Endothelial cell of umbilical vein (primary cell): ENCODE measurements at regions not wholly inside any gene's neighbourhood (a gene's known extent, or its start where the extent isn't known, plus 50 kb on each side); places are given as distances from the start of the nearest gene placed in this dataset.

Experiments
- BruUV-seq: library from RNA; stranded (reverse); fragments of 400-500 nt; replicated peaks from 2 replicates; lab custom pipeline; 2021; lab: Mats Ljungman, UMichigan
- CTCF ChIA-PET: fragments of 300-600, 350-600 bp; sonication (Branson Sonifier 250); formaldehyde crosslinking; loops from one replicate; lab custom pipeline; 2021; ENCODE audit warnings: antibody characterized with exemption, inconsistent platforms; lab: Charles Lee
- POLR2A ChIA-PET: fragments of 300-600, 350-600 bp; sonication (Branson Sonifier 250); formaldehyde crosslinking; loops from one replicate; lab custom pipeline; 2021; ENCODE audit warnings: antibody characterized with exemption, inconsistent platforms; lab: Charles Lee
- DNase-seq: peaks from one replicate; pipeline ENCODE4 v3.0.0-alpha.2; 2011; ENCODE audit warnings: low read depth, low spot score
- FAIRE-seq: peaks from 2 replicates; lab custom pipeline; 2011; peaks lifted over from hg19 to GRCh38; lab: Jason Lieb, UNC
- H2AFZ ChIP-seq: 2 replicates; pipeline ENCODE4 v1.6.0; 2012; ENCODE audit warnings: low read depth, low read length, control low read depth, inconsistent platforms
- H3K27ac ChIP-seq: 2 replicates; pipeline ENCODE4 v1.5.1; 2011; ENCODE audit warnings: low read depth, mild to moderate bottlenecking, control low read depth, low read length, moderate library complexity; ENCODE audit not compliant: insufficient read depth
- H3K27me3 ChIP-seq, 2 experiments: 2 replicates each; pipeline versions ENCODE4 v1.6.0 to v1.6.1; 2011; ENCODE audit warnings: low read length in 2 of 2, mixed read lengths in 1 of 2; ENCODE audit not compliant: control insufficient read depth in 2 of 2, insufficient read depth in 2 of 2
- H3K36me3 ChIP-seq, 2 experiments: 2 replicates in 1 of 2; 3 replicates in 1 of 2; pipeline ENCODE4 v1.5.1; 2011; ENCODE audit warnings: low read length in 2 of 2, mild to moderate bottlenecking in 1 of 2, moderate library complexity in 1 of 2; ENCODE audit not compliant: control insufficient read depth in 2 of 2, insufficient read depth in 2 of 2; ENCODE audit errors: extremely low read depth in 1 of 2
- H3K4me1 ChIP-seq: 3 replicates; pipeline ENCODE4 v1.5.1; 2011; ENCODE audit warnings: mild to moderate bottlenecking, low read length; ENCODE audit not compliant: control insufficient read depth, insufficient read depth; ENCODE audit errors: extremely low read depth
- H3K4me2 ChIP-seq: 2 replicates; pipeline ENCODE4 v1.6.1; 2011; ENCODE audit warnings: low read length, control low read depth, mixed read lengths; ENCODE audit not compliant: insufficient read depth
- H3K4me3 ChIP-seq, 3 experiments: fragments of 200-600 bp in 1 of 3; sonication (generic), shearing (Covaris generic) in 1 of 3; replicated peaks in 1 of 3; 2 replicates each; pipeline ENCODE4 v1.5.1; 2011 to 2016; ENCODE audit warnings: control low read depth in 3 of 3, low read length in 3 of 3, mild to moderate bottlenecking in 2 of 3, inconsistent platforms in 1 of 3, low read depth in 1 of 3, moderate library complexity in 1 of 3; ENCODE audit not compliant: insufficient read depth in 1 of 3
- H3K79me2 ChIP-seq: 2 replicates; pipeline ENCODE4 v1.6.0; 2012; ENCODE audit warnings: low read length, inconsistent platforms; ENCODE audit not compliant: control insufficient read depth, insufficient read depth
- H3K9ac ChIP-seq: replicated peaks from 2 replicates; pipeline ENCODE3; 2011; ENCODE audit warnings: low read length, control low read depth; ENCODE audit not compliant: insufficient read depth; ENCODE audit errors: extremely low read depth
- H3K9me1 ChIP-seq: replicated peaks from 3 replicates; pipeline ENCODE4 v1.6.0; 2011; ENCODE audit warnings: mild to moderate bottlenecking, low read length; ENCODE audit not compliant: control insufficient read depth, insufficient read depth; ENCODE audit errors: extremely low read depth
- H3K9me3 ChIP-seq: replicated peaks from 2 replicates; pipeline ENCODE4 v1.5.1; 2012; ENCODE audit warnings: low read length, inconsistent platforms; ENCODE audit not compliant: control insufficient read depth, insufficient read depth
- H4K20me1 ChIP-seq: replicated peaks from 2 replicates; pipeline ENCODE3; 2011; ENCODE audit warnings: mild to moderate bottlenecking, low read length; ENCODE audit not compliant: control insufficient read depth, insufficient read depth; ENCODE audit errors: extremely low read depth
- EZH2 ChIP-seq: IDR thresholded peaks from 2 replicates; pipeline ENCODE4 v1.6.1; 2012; ENCODE audit warnings: borderline replicate concordance, low read depth, mild to moderate bottlenecking, moderate library complexity, low read length, inconsistent platforms; ENCODE audit not compliant: severe bottlenecking
- FOS ChIP-seq: IDR thresholded peaks from 2 replicates; pipeline ENCODE4 v1.6.1; 2011; ENCODE audit warnings: mild to moderate bottlenecking, low read length, moderate library complexity, borderline replicate concordance; ENCODE audit not compliant: insufficient read depth
- GATA2 ChIP-seq: IDR thresholded peaks from 2 replicates; pipeline ENCODE4 v1.7.0; 2011; ENCODE audit warnings: low read depth, mild to moderate bottlenecking, moderate library complexity, mixed read lengths, low read length; ENCODE audit not compliant: insufficient read length, insufficient read depth
- JUN ChIP-seq: IDR thresholded peaks from 2 replicates; pipeline ENCODE4 v1.6.1; 2011; ENCODE audit warnings: borderline replicate concordance, low read depth; ENCODE audit not compliant: insufficient read length, insufficient read depth
- MAX ChIP-seq: IDR thresholded peaks from 2 replicates; pipeline ENCODE4 v1.6.1; 2011; ENCODE audit not compliant: insufficient read depth, insufficient read length
- MYC ChIP-seq: IDR thresholded peaks from one replicate; pipeline ENCODE4 v1.6.1; 2011; ENCODE audit warnings: mild to moderate bottlenecking, low read depth, low read length
- POLR2A ChIP-seq: IDR thresholded peaks from 2 replicates; pipeline ENCODE4 v1.6.1; 2012; ENCODE audit warnings: low read depth, mild to moderate bottlenecking, control low read depth, low read length
- POLR2AphosphoS5 ChIP-seq: IDR thresholded peaks from 2 replicates; pipeline ENCODE4 v1.6.1; 2012; ENCODE audit warnings: low read depth, mild to moderate bottlenecking, control low read depth, low read length, moderate library complexity; ENCODE audit not compliant: insufficient read depth
- dilution Hi-C: fragments of 300-500 bp; cut with MboI; formaldehyde crosslinking; loops from one replicate; pipeline ENCODE4 v1.15.0; 2019; ENCODE audit warnings: low sequenced_read_pairs; ENCODE audit not compliant: extremely low pct_ligation_motif_present
- intact Hi-C: fragments of 100-400 bp; cut with micrococcal nuclease; formaldehyde crosslinking; loops from one replicate; pipeline ENCODE4 v1.10.0; 2022
- TF ChIP-seq, protein P1 (sequence below), 2 donors: IDR thresholded peaks; 1 replicate in 1 of 2; 2 replicates in 1 of 2; pipeline ENCODE4 v1.5.1; 2011; ENCODE audit warnings: low read length in 2 of 2, mild to moderate bottlenecking in 2 of 2, moderate library complexity in 2 of 2, control low read depth in 1 of 2, inconsistent platforms in 1 of 2, low read depth in 1 of 2; ENCODE audit not compliant: insufficient read depth in 1 of 2; ENCODE audit errors: extremely low read depth in 1 of 2

GRCh38 chr18:72063001-72063400 is 481.1 kb downstream of the CBLN2 start:
- Histone ChIP-seq H3K79me2 (no peaks in the 10 kb centered on the region), H3K9me3 (no peaks in the 10 kb centered on the region), H3K9ac (no peak overlapping the region), H4K20me1 (no peaks in the 10 kb centered on the region), H3K4me3 (no peak overlapping the region), H3K9me1 (no peaks in the 10 kb centered on the region), H3K4me2 (no peak overlapping the region), H2AFZ (no peak overlapping the region), H3K36me3 (no peaks in the 10 kb centered on the region), H3K27me3 (no peaks in the 10 kb centered on the region), H3K4me1 (no peaks in the 10 kb centered on the region), H3K27ac (no peak overlapping the region)
- CTCF ChIA-PET, result no interaction called here
- BruUV-seq, result no TSS peak
- TF ChIP-seq EZH2 (no peak), GATA2 (no peak), POLR2AphosphoS5 (no peak), MYC (no peak), JUN (no peak), POLR2A (no peak), FOS (no peak), MAX (no peak)
- TF ChIP-seq, protein P1, sequence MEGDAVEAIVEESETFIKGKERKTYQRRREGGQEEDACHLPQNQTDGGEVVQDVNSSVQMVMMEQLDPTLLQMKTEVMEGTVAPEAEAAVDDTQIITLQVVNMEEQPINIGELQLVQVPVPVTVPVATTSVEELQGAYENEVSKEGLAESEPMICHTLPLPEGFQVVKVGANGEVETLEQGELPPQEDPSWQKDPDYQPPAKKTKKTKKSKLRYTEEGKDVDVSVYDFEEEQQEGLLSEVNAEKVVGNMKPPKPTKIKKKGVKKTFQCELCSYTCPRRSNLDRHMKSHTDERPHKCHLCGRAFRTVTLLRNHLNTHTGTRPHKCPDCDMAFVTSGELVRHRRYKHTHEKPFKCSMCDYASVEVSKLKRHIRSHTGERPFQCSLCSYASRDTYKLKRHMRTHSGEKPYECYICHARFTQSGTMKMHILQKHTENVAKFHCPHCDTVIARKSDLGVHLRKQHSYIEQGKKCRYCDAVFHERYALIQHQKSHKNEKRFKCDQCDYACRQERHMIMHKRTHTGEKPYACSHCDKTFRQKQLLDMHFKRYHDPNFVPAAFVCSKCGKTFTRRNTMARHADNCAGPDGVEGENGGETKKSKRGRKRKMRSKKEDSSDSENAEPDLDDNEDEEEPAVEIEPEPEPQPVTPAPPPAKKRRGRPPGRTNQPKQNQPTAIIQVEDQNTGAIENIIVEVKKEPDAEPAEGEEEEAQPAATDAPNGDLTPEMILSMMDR (IDR thresholded peaks at IDR 0.05; ENCODE audit: extremely low read depth in 1 of 2, insufficient read depth in 1 of 2, low read depth in 1 of 2, low read length in 2 of 2), result no peak
- POLR2A ChIA-PET, result no interaction called here
- dilution Hi-C loops, result no loop called here
- intact Hi-C loops, result no loop called here
- DNase-seq (no peak), FAIRE-seq (no peak)
